HG03095 (cell line): ENCODE measurements at regions not wholly inside any gene's neighbourhood (a gene's known extent, or its start where the extent isn't known, plus 50 kb on each side); places are given as distances from the start of the nearest gene placed in this dataset.
"Not testable (repeated sequence)": the region's sequence is repeated elsewhere in the genome, so short reads cannot be mapped to it uniquely, and the experiment has no call there.

ENCODE experiments used
- ATAC-seq: cut with Tn5 transposase; IDR thresholded peaks from one replicate; pipeline ENCODE4 v1.9.1; 2021; ENCODE audit warnings: moderate library complexity; ENCODE audit not compliant: unreplicated experiment

DNA sequence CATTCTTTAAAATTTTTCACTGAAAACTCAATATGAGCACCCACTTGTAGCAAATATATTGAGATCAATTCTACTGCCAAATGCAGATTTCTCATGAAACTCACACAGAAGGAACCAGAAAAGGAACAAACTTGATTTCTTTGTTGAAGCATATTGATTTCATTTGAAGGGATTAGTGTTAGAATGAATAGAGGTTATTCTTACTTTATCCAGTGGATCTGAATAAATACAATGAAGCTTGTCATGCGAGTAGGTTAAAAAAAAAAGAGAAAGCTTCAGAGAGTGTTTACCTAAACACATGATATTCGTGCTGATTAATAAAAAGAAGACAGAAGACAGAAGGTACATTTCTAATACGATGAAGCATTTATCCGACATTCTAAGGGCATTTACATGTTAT lies 226.7 kb upstream of the ZSWIM2 start:
- ATAC-seq, result no peak

DNA sequence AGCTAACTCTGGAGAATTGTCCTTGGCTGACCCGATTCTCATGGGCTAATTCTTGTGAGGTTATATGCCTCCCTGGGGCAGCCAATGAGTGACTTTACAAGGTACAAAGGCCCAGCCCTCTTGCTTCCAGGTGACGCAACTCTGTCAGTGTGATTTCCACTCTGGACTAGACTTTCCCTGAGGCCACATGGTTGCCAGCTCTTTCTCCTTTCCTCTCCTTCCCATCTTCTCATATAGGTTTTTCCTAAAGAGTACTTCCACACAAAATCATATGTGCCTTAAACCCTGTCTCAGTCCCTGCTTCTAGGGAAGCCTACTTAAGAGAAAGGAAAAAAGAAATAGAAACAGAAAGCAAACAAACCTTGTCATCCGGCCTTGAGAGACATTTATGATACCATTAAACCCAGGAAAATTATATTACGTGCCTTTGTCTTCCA lies 226.2 kb upstream of the ZSWIM2 start:
- ATAC-seq, result no peak

DNA sequence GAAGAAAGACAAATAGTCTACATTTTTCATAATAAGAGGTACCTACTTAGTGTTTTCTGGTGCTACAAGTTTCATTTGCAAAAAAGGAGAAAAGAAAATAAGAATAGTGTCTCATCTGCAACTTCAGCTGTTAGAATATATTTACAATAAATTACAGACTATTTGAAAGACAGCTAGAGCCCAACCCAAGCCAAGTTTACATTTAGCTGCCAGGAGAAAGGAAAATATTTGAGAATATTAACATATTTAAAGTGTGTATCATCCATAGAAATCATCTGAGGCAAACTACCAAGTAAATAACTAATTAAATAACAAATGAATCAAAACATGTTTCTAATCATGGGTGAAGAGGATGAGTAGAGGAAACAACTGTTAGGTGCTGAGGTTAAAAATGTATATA lies 209.2 kb upstream of the ZSWIM2 start:
- ATAC-seq, result no peak

DNA sequence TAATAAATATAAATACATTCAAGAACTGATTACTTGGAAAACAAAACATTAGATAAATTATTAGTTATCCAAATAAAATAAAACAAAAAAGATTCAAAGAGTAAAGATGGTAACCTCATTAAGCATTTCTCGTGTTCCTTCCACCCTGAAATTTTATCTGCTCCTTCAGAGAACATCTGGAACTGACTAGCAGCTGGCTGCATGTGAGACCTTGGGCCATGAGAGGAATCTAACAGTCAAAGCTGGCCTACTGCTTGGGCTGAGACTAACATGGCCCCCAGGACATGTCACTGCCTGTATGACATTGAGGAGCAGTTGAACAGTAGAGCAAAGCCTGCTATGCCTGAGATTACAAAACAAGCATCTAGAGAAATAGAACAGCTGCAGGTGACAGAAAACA lies 208.5 kb upstream of the ZSWIM2 start:
- no peak for ATAC-seq

DNA sequence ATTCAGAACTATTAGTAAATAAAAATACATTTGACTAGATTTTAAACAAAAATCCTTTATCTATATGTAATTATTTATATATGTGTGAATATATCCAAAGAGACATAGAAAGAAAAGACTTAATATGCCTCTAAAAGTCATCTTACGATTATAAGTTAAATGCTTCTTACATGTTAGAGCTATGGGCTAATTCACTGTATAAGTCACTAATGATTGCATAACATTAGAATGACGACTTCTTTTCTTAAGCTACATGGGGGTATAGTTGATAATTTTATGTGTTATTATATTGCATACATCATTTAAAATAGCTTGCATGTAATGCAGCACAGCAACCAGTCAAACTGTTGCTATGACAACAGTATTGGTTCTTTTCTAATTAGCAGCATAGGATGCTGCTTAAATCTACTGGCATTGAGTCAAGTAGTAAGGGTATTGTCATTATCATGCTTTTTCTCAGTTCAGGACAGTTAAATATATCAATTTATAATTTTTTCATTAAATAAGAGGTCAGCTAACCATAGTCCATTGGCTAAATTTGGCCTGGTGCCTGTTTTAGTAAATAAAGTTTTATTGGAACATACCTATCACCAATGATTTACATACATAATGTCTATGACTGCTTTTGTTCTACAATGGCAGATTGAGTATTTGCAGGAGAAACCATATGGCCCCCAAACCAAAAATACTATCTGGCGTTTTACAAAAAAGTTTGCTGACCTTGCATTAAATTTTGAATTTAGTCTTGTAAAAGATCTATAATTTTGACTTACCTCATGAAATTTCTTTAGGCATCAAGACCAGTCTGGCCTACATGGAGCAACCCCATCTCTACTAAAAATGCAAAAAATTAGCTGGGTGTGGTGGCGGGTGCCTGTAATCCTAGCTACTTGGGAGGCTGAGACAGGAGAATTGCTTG lies 207.7 kb upstream of the ZSWIM2 start:
- ATAC-seq, result no peak

DNA sequence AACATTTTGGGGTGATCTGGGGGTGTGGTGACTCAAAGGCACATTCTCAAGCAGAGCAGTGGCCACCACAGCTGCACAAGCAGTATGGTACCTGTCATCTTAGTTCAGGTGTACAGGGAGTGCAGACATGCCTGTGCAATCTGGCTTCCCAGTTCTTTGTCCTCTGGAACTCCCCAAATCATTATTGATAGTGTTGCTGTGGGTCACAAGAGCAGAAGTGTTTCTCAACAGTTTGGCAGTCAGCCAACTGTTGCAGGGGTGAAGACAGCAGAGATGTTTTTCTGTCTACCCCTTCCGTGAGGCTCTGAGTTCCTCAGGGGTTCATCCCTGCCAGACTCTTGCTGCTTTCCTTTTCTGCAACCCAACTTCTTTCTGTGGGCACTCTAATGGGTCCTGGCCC lies 206.5 kb upstream of the ZSWIM2 start:
- ATAC-seq, result no peak

DNA sequence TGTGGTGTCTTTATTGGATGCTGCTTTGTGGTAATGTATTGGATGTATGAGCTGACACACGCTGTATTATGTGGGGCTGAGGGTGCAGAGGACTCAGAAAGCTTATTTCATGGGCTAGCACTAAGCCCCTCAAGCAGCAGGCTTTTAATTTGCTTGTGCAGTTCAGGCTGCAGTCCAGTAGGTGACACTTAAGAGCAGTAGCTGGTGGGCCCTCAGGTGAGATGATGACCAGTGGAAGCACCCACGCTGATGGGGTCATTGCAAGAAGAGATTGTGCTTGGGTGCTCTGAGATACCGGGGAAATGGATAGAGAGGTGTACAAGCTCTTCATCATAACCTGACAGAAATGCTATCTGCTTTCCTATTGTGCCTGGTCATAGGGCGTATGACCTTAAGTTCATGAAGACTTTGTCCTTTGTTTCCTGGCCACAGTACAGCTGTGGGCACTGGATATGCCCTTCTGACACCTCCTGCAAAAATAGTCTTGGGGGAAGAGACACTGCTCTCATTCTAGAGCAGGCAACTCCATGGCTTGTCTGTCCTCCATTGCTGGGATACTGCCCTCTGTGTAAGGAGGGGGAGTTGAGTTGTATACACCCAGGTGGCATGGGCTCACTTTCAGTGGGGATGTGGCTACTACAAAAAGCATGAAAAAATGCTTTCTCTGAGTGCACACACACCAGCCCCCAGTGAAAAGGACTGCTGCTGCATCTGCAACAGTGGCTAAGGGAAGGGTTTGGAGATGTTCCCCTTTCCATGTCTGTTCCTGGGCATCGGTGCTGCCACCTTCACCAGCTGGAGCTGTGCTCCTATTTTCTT lies 205.7 kb upstream of the ZSWIM2 start:
- ATAC-seq, result no peak

DNA sequence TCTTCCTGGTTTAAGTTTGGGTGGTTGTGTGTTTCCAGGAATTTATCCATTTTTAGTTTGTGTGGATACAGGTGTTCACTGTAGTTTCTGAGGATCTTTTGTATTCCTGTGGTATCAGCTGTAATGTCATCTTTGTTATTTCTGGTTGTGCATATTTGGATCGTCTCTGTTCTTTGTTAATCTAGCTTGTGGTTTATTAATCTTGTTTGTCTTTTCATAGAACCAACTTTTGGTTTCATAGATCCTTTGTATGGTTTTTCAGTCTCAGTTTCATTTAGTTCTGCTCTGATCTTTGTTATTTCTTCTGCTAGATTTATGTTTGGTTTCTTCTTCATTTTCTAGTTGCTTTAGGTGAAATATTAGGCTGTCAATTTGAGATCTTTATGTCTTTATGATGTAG lies 202.4 kb upstream of the ZSWIM2 start:
- ATAC-seq, result peak; percentile 90

DNA sequence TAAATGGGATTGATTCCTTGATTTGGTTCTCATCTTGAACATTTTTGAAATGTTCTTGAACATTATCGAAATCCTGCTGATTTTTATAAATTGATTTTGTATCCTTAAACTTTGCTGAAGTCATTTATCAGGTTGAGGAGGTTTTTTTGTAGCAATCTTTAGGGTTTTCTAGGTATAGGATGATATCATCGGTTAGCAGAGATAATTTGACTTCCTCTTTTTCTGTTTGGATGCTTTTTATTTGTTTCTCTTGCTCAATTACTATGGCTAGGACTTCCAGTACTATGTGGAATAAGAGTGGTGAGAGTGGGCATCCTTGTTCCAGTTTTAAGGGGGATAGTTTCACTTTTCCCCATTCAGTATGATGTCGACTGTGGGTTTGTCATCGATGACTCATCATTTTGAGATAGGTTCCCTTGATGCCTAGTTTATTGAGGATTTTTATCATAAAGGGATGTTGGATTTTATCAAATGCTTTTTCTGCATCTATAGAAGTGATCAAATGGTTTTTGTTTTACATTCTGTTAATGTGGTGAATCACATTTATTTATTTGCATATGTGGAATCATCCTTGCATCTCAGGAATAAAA lies 201.5 kb upstream of the ZSWIM2 start:
- no peak for ATAC-seq

DNA sequence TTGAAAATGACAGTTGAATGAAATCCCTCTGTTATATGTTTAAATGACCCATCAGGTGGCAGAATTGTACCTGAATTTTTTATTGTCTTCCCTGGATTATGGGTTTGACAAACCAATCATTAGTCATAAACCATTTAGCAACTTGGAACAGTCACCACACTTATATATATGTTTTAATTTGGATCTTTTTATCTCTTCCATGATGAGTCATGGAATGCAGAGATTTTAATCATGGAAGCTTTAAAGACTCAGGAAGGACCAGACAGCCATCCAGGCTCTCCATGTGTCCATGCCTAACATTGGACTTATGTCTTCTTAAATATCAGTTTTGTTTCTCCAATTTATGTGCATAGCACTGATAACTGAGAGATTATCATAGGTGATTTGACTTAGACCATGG lies 188.3 kb upstream of the ZSWIM2 start:
- ATAC-seq, result no peak

DNA sequence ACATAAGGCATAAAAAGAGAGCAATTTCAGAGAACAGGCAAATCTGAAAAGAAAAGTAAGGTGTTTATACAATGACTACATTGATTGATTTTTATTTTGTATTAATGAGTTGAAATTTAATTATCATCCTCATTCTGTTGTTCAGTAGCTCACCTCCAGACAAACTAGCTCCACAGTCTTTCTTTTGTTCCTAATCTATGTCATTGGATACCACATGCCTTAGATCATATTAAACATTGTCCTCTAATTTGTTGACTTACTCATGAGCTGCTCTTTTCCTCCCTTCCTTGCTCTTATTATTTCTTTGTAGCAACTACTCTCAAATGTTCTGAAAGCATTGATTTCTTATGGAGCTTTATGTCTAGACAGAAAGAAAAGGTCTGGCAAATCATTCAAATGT lies 185.5 kb upstream of the ZSWIM2 start:
- ATAC-seq, result no peak

DNA sequence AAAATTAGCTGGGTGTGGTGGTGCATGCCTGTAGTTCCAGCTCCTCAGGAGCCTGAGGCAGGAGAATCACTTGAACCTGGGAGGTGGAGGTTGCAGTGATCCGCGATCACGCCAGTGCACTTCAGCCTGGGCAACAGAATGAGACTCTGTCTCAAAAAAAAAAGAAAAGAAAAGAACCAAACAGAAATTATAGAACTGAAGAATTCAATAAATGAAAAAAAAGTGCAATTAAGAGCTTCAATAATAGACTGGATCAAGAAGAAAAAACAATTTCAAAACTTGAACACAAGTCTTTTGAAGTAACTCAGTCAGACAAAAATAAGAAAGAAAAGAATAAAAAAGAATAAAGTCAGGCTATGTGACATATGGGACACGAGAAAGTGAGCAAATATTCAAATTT lies 175.8 kb upstream of the ZSWIM2 start:
- ATAC-seq, result no peak

DNA sequence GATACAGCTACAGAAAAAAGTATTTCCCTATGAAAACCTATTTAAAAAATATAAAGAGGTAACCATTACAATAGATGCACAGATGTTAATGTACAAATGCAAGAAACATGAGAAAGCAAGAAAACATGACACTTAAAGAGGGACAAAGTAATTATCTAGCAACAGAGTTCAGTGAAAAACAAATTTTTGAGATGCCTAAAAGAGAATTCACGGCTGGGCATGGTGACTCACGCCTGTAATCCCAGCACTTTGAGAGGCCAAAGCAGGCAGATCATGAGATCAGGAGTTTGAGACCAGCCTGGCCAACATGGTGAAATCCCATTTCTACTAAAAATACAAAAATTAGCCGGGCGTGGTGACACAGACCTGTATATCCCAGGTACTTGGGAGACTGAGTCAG lies 175.0 kb upstream of the ZSWIM2 start:
- not testable (repeated sequence) for ATAC-seq

DNA sequence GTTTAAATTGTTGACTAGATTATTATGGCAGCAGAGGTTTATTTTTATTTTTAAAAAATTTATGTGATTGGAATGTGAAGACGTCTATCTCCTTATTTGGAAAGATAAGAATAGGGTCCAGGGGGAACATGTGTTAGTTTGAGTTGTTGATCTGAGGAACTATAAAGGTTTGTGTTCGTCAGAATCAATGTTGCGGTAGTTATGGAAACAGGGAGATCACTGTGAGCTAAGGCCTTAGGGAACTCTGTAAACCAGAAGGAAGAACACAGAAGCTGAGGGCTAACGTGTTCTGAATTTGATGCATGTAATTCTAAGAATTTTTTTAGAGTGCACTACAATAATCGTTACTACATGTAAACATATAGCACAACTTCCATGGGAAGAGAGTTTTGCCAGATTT lies 168.5 kb upstream of the ZSWIM2 start:
- no peak for ATAC-seq

DNA sequence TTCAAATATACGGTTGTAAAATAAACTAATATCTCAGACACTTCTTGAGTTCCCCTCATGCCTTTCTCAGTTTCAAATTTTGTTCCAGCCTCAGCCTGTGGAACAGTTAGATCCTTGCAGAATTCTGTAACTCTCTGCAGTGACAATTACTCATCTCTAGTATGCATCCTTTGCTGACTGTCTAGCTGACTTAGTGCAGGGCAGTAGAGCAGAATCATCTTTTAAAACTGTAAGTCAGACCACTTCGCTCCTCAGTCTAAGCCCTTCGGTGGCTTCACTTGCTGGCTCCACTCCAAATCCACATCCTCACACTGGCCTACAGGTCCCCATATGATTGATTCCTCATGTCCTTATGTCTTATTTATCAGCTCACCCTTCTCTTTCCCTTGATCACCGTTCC lies 164.1 kb upstream of the ZSWIM2 start:
- ATAC-seq, result no peak

DNA sequence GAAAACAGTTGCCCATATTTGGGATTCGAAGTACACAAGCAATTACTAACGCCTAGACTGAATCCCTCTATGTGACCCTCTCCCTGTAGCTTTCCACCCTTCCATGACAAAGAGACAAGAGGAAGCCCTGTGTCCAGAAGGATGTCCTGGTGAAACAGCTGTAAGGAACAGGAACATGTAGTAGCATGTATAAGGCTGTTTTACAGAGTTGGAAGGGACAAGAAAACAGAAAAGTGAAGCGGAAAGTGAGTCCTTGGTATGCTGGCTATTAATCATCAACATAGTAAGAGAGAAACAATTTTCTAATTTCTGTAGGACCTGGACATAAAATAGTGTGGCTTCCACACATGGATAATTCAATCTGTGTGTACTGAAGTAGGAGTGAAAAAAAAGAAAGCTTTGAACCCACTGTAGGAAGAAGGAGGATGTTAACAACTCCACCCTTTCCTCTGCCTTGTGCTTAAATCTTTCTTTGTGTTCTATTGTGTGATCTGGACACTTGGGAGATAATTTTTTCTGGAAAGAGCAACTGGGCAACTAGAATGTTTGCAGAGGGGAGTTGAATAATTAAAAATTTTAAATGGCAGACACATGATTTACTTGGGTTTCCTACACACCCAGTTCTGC lies 162.3 kb upstream of the ZSWIM2 start:
- ATAC-seq, result no peak

DNA sequence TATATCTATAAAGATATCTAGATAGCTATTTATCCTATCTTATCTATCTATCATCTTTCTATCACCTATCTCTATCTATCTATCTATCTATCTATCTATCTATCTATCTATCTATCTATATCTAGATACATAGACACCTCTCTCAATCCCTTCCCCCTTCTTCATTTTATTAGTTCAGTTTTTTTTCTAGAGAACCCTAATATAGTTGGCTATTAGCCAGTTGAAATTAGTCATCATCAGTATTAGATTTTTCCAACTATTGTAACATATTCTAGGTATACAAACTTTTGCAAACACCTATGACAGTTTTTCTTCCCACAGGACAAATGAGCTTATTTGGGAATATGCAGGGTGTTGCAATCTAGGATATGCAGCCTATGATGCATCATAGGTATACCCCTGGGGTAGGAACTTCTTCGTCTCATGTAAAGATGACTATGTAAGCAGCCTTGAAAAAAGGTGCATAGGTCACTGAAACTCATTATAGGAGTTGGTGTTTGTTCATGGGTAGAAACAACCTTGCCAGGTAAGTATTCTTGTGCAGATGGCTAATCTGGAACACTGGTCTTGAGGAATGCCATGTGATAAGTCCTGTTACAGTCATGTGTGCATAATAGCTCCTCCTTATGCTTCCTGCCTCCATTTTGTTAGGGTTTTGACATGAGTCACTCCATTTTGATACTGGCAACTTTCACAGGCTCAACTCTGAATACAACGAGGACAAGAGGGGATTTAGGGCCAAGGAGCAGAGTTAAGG lies 160.7 kb upstream of the ZSWIM2 start:
- ATAC-seq, result no peak

DNA sequence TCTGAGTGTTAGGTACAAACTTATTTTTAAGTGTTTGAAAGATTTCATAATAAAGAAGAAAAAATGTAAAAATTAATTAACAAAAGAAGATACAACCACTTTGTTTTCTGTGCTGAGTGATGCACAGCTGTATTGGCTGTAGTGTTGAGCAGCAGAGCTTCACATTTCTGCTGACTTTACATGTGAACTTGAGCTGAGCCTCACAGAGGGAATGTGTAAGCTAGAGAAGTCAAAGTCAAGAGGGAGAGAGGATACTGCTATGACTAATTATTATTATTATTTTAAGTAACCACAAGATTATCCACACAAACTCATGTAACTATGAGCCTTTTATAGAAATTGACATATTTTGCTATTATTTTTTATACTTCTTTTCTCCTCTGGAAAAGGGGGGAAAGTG lies 159.1 kb upstream of the ZSWIM2 start:
- ATAC-seq, result no peak

DNA sequence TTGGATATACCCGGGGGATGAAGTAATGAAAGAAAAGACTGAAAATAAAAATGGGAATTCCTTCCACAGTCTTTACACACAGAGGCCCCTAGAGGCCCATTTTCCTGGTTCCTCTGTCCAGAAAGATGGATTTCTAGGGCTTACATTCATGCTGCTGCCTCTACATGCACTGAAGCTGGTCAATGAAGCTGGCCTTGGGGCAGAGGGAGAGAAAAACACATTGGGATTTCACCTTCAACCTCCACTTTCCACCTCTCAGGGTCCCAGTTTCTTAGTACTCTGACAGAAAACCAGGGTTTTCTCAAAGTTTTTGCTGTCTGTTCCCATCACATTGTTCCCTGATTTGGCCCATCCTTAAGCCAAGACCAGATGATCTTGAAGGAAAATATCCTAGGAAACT lies 154.6 kb upstream of the ZSWIM2 start:
- no peak for ATAC-seq

DNA sequence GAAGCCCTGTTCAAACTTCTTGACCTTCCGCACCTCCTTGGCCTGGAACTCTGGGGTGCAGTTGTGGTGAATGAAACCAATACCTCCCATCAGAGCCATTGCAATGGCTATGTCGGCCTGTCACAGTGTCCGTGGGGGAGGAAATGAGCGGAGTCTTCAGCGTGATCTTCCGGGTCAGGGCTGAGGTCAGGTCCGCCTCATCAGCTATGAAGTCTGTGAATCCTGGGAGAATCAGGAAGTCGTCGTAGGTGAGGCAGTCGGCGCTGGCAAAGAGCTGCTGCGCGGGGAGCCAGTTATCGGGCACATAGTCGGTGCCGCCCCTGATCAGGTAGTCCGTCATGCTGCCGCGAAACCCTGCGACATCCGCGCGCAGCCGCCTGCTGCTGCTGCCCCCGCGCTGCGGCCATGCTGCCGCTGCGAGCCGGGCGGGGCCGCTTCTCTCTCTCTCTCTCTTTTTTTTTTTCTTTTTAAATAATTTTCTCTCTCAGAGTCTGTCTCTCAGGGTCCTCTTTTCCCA lies 154.1 kb upstream of the ZSWIM2 start:
- no peak for ATAC-seq
